K562 (cell line): ENCODE measurements at regions not wholly inside any gene's neighbourhood (a gene's known extent, or its start where the extent isn't known, plus 50 kb on each side); places are given as distances from the start of the nearest gene placed in this dataset.

Source experiments
- ADNP ChIP-seq: fragments of 200-800 bp; sonication (Bioruptor generic); IDR thresholded peaks from 2 replicates; pipeline ENCODE4 v1.6.1; 2016; ENCODE audit warnings: missing genetic modification characterization, missing compliant biosample characterization
- BDP1 ChIP-seq: IDR thresholded peaks from 3 replicates; pipeline ENCODE4 v1.6.1; 2011; ENCODE audit not compliant: insufficient read length, insufficient read depth
- CBFA2T3 ChIP-seq: fragments of 450-650 bp; IDR thresholded peaks from 2 replicates; pipeline ENCODE4 v1.6.1; 2017
- CEBPZ ChIP-seq: fragments of 150-350 bp; IDR thresholded peaks from 2 replicates; pipeline ENCODE4 v1.6.1; 2014; ENCODE audit warnings: low read depth, mild to moderate bottlenecking, low read length, borderline replicate concordance
- CTBP1 ChIP-seq: fragments of 450-650 bp; IDR thresholded peaks from 2 replicates; pipeline ENCODE4 v1.6.1; 2016; ENCODE audit warnings: borderline replicate concordance
- DLX4 ChIP-seq: fragments of 250-450 bp; sonication (Bioruptor Pico); IDR thresholded peaks from 2 replicates; pipeline ENCODE4 v1.6.1; 2021; ENCODE audit warnings: mild to moderate bottlenecking
- ELF2 ChIP-seq: fragments of 250-450 bp; sonication (Bioruptor Pico); IDR thresholded peaks from 2 replicates; pipeline ENCODE4 v1.5.0; 2021; ENCODE audit warnings: mild to moderate bottlenecking
- EP400 ChIP-seq: fragments of 450-650 bp; IDR thresholded peaks from 2 replicates; pipeline ENCODE4 v1.6.1; 2017; ENCODE audit warnings: antibody characterized with exemption, mild to moderate bottlenecking, moderate library complexity
- ETV6 ChIP-seq, 3 experiments: fragments of 150-350 bp in 1 of 3; sonication (generic) in 1 of 3; formaldehyde crosslinking in 1 of 3; IDR thresholded peaks; 2 replicates each; pipeline versions ENCODE4 v1.6.1 to v1.8.0; 2014 to 2022; ENCODE audit warnings: borderline replicate concordance in 2 of 3, low read depth in 2 of 3, antibody characterized with exemption in 1 of 3, low read length in 1 of 3, mild to moderate bottlenecking in 1 of 3, missing genetic modification reagents in 1 of 3
- GATAD2A ChIP-seq: fragments of 450-650 bp; IDR thresholded peaks from 2 replicates; pipeline ENCODE4 v1.6.1; 2017
- ILK ChIP-seq: fragments of 450-650 bp; IDR thresholded peaks from 2 replicates; pipeline ENCODE4 v1.6.1; 2016; ENCODE audit warnings: missing genetic modification characterization, low read depth, mild to moderate bottlenecking, missing compliant biosample characterization, moderate library complexity, borderline replicate concordance
- IRF2 ChIP-seq: sonication (generic); formaldehyde crosslinking; IDR thresholded peaks from 2 replicates; pipeline ENCODE4 v1.8.1; 2022; ENCODE audit warnings: mild to moderate bottlenecking, missing genetic modification reagents
- L3MBTL2 ChIP-seq: fragments of 450-650 bp; IDR thresholded peaks from 2 replicates; pipeline ENCODE4 v1.6.1; 2016; ENCODE audit warnings: mild to moderate bottlenecking, moderate library complexity
- MECOM ChIP-seq: fragments of 250-450 bp; sonication (Bioruptor Pico); IDR thresholded peaks from 2 replicates; pipeline ENCODE4 v1.8.0; 2022; ENCODE audit warnings: inconsistent platforms
- MYC ChIP-seq, 2 experiments: fragments of 250-450 bp in 1 of 2; sonication (Bioruptor Pico) in 1 of 2; IDR thresholded peaks; 2 replicates each; pipeline versions ENCODE4 v1.5.1 to v1.6.1; 2012 to 2021; ENCODE audit warnings: low read depth in 2 of 2, borderline replicate concordance in 1 of 2, improper control_type of control experiment in 1 of 2, low read length in 1 of 2, mild to moderate bottlenecking in 1 of 2, moderate library complexity in 1 of 2
- NCOA4 ChIP-seq: fragments of 450-650 bp; IDR thresholded peaks from 2 replicates; pipeline ENCODE4 v1.6.1; 2018; ENCODE audit warnings: mild to moderate bottlenecking; ENCODE audit not compliant: partially characterized antibody
- NRF1 ChIP-seq, 2 experiments: fragments of 450-650 bp; IDR thresholded peaks in 1 of 2; conservative IDR thresholded peaks in 1 of 2; 2 replicates each; pipeline ENCODE4 v1.6.1; 2014; ENCODE audit warnings: mild to moderate bottlenecking in 2 of 2
- SETDB1 ChIP-seq: IDR thresholded peaks from one replicate; pipeline ENCODE4 v1.6.1; 2012; ENCODE audit warnings: low read length, control low read depth, inconsistent platforms
- SMAD1 ChIP-seq: fragments of 150-350 bp; IDR thresholded peaks from 2 replicates; pipeline ENCODE4 v1.6.1; 2014; ENCODE audit warnings: low read length, low read depth; ENCODE audit not compliant: partially characterized antibody
- SMAD3 ChIP-seq: fragments of 450-650 bp; formaldehyde crosslinking; conservative IDR thresholded peaks from 2 replicates; pipeline ENCODE4 v1.4.0; 2020; ENCODE audit warnings: mild to moderate bottlenecking
- SMARCC2 ChIP-seq: fragments of 450-650 bp; IDR thresholded peaks from 2 replicates; pipeline ENCODE4 v1.6.1; 2017; ENCODE audit warnings: antibody characterized with exemption, moderate library complexity, mild to moderate bottlenecking, low read depth
- TAF9B ChIP-seq: fragments of 450-650 bp; IDR thresholded peaks from 2 replicates; pipeline ENCODE4 v1.6.1; 2018; ENCODE audit warnings: mild to moderate bottlenecking; ENCODE audit not compliant: partially characterized antibody
- ZFP1 ChIP-seq: fragments of 450-650 bp; formaldehyde crosslinking; IDR thresholded peaks from 2 replicates; pipeline ENCODE4 v1.4.0; 2020; ENCODE audit warnings: mild to moderate bottlenecking, mixed read lengths
- ZKSCAN1 ChIP-seq: fragments of 150-350 bp; IDR thresholded peaks from 2 replicates; pipeline ENCODE4 v1.6.1; 2016; ENCODE audit warnings: low read depth, low read length
- ZNF134 ChIP-seq: fragments of 250-450 bp; sonication (Bioruptor Pico); conservative IDR thresholded peaks from 2 replicates; pipeline ENCODE4 v1.4.0; 2020
- ZNF431 ChIP-seq: sonication (generic); formaldehyde crosslinking; IDR thresholded peaks from 2 replicates; pipeline ENCODE4 v1.8.0; 2022; ENCODE audit warnings: mild to moderate bottlenecking, missing genetic modification reagents

GRCh38 chr20:55103188-55103587 is 627.8 kb downstream of the DOK5 start (continued):
- TF ChIP-seq SMAD3 = peak; percentile 87
- no peak for TF ChIP-seq ELF2
- TF ChIP-seq BDP1 = no peak
- TF ChIP-seq ZFP1 = peak; percentile 42; the same call in 1 of the 2 replicates
- no peak for TF ChIP-seq ADNP (tag)
- TF ChIP-seq ILK (tag) = 0 out of 2 replicates have a peak, but pooled peaks have one; percentile 46
- no peak for TF ChIP-seq ZNF134 (CRISPR knock-in tag)
- peak; percentile 92 for TF ChIP-seq SMARCC2
- TF ChIP-seq CBFA2T3 = peak; percentile 91
- peak; percentile 42; the same call in 1 of the 2 replicates for TF ChIP-seq MYC (IDR thresholded peaks at IDR 0.05; ENCODE audit: low read depth, low read length)
- TF ChIP-seq MYC (CRISPR knock-in tag; IDR thresholded peaks at IDR 0.05; ENCODE audit: borderline replicate concordance, low read depth) = no peak
- TF ChIP-seq IRF2 (CRISPR knock-in tag) = no peak
- TF ChIP-seq MECOM = 0 out of 2 replicates have a peak, but pooled peaks have one; percentile 68
- no peak for TF ChIP-seq NCOA4
- TF ChIP-seq SETDB1 = no peak
- TF ChIP-seq CEBPZ = no peak
- peak; percentile 59 to 81; a peak in 3 of 4 replicates for TF ChIP-seq ETV6 (IDR thresholded peaks at IDR 0.05; ENCODE audit: borderline replicate concordance in 1 of 2, low read depth in 2 of 2, low read length in 1 of 2)
- no peak for TF ChIP-seq ETV6 (CRISPR knock-in tag; IDR thresholded peaks at IDR 0.05; ENCODE audit: borderline replicate concordance)
- no peak for TF ChIP-seq ZNF431 (CRISPR knock-in tag)
- TF ChIP-seq EP400 = peak; percentile 38; the same call in 1 of the 2 replicates
- peak; percentile 79; the same call in 1 of the 2 replicates for TF ChIP-seq ZKSCAN1
- no peak for TF ChIP-seq SMAD1
- peak; percentile 54 for TF ChIP-seq L3MBTL2
- peak; percentile 67; the same call in 1 of the 2 replicates for TF ChIP-seq CTBP1
- peak; percentile 39 to 40; a peak in 3 of 4 replicates for TF ChIP-seq NRF1 (conservative IDR thresholded peaks at IDR 0.05 in 1 of 2, IDR thresholded peaks at IDR 0.05 in 1 of 2)
- TF ChIP-seq DLX4 = no peak
- TF ChIP-seq TAF9B = peak; percentile 40
- peak; percentile 70; the same call in 1 of the 2 replicates for TF ChIP-seq GATAD2A
